ENCODE measurements at regions not wholly inside any gene's neighbourhood (a gene's known extent, or its start where the extent isn't known, plus 50 kb on each side); places are given as distances from the start of the nearest gene placed in this dataset.

- no peaks in the 10 kb centered on the region for H3K36me3 ChIP-seq
- no peak for TF ChIP-seq POLR2A (IDR thresholded peaks at IDR 0.05)
- no peak for TF ChIP-seq POLR2AphosphoS5 (IDR thresholded peaks at IDR 0.05)
- TF ChIP-seq CTCF (IDR thresholded peaks at IDR 0.05) = no peak
- no peak for TF ChIP-seq EP300 (IDR thresholded peaks at IDR 0.05)
- DNase-seq = no peak
- H3K4me3 ChIP-seq = no peak overlapping the region
- no peaks in the 10 kb centered on the region for H3K27me3 ChIP-seq
- intact Hi-C loops (cut with DNase I) = no loop called here
- H3K4me1 ChIP-seq = peaks cover 0 to 28% (median 20%) of the 10 kb centered on the region in 4 donors
- 92 to 93% methylated on average over 2 of the region's 2 CpGs for WGBS, 2 donors
- no peaks in the 10 kb centered on the region for H3K9me3 ChIP-seq
- H3K27ac ChIP-seq = no peak overlapping the region
Observed at GRCh38 chr6:55696501-55696900, 117.5 kb upstream of the HMGCLL1 start.

DNA sequence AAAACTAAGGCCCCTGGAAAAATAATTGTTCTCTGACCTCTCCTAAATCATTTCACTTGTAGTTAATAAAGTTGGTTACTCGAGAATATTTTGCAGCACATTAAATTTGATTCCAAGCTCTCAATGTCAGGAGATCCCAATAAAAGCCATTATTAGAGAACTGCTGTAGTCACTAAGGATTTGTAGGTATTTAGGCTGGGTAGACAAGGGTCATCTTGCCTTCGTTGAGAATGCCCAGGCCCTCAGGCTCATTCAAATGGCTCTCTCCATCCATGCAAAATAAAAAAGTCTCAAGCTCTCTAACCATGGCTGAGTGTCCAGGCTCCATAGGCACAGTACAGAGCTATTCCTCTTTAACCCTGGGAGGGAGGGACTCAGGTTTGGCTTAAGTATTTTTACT, 117.0 kb upstream of the HMGCLL1 start:
- no peak overlapping the region for H3K4me3 ChIP-seq
- no peaks in the 10 kb centered on the region for H3K27me3 ChIP-seq
- H3K36me3 ChIP-seq = no peaks in the 10 kb centered on the region
- no peak overlapping the region for H3K27ac ChIP-seq
- peaks cover 3 to 28% (median 20%) of the 10 kb centered on the region in 4 donors for H3K4me1 ChIP-seq
- TF ChIP-seq POLR2AphosphoS5 (IDR thresholded peaks at IDR 0.05) (peak in 3 of 4 donors; percentile 32 to 73 (median 68)), POLR2A (IDR thresholded peaks at IDR 0.05) (no peak)
- DNase-seq = no peak
- 57 to 58% methylated on average over 2 of the region's 2 CpGs for WGBS, 2 donors
- H3K9me3 ChIP-seq = no peaks in the 10 kb centered on the region
- intact Hi-C loops (cut with DNase I) = no loop called here

- no peak for TF ChIP-seq POLR2AphosphoS5 (IDR thresholded peaks at IDR 0.05)
- no peak for TF ChIP-seq EP300 (IDR thresholded peaks at IDR 0.05)
- TF ChIP-seq POLR2A (IDR thresholded peaks at IDR 0.05) = no peak
- TF ChIP-seq CTCF (IDR thresholded peaks at IDR 0.05) = no peak
- intact Hi-C loops (cut with DNase I) = no loop called here
Observed at GRCh38 chr6:55694759-55695158, 115.8 kb upstream of the HMGCLL1 start.

DNA sequence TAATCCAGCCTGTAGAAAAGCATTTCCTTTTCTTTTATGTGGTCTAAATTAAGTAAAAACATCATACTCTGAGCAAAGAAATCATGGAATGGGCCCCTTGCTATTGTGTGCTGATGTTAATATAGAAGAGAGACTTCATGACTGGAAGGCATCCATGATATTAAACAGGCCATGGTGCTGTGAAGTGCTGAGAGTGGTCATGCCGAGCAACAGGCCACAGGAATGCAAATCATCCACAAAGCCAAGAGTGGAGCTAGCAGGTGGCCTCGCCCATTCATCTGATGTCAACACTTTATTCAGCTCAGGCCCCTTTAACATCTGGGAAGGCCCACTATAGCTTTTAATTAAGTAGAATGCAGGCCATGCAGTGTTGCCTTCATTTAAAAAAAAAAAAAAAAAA, 115.2 kb upstream of the HMGCLL1 start:
- Histone ChIP-seq H3K36me3 (no peaks in the 10 kb centered on the region), H3K27ac (no peak overlapping the region), H3K4me3 (no peak overlapping the region), H3K27me3 (no peaks in the 10 kb centered on the region), H3K9me3 (peaks cover 0 to under 1% (median 0%) of the 10 kb centered on the region in 4 donors), H3K4me1 (peaks cover 3 to 28% (median 20%) of the 10 kb centered on the region in 4 donors)
- TF ChIP-seq CTCF (IDR thresholded peaks at IDR 0.05) (no peak), POLR2AphosphoS5 (IDR thresholded peaks at IDR 0.05) (peak; percentile 42 to 92 (median 84)), EP300 (IDR thresholded peaks at IDR 0.05) (peak in 1 of 4 donors; percentile 37), POLR2A (IDR thresholded peaks at IDR 0.05) (no peak)
- DNase-seq = no peak
- 70 to 72% methylated on average over 2 of the region's 2 CpGs for WGBS, 2 donors
- intact Hi-C loops (cut with DNase I) = no loop called here

More at GRCh38 chr6:55694759-55695158, 115.8 kb upstream of the HMGCLL1 start:
- DNase-seq = no peak
- peaks cover 3 to 28% (median 20%) of the 10 kb centered on the region in 4 donors for H3K4me1 ChIP-seq
- H3K9me3 ChIP-seq = no peaks in the 10 kb centered on the region
- H3K4me3 ChIP-seq = no peak overlapping the region
- no peaks in the 10 kb centered on the region for H3K27me3 ChIP-seq
- no peak overlapping the region for H3K27ac ChIP-seq
- no peaks in the 10 kb centered on the region for H3K36me3 ChIP-seq

DNA sequence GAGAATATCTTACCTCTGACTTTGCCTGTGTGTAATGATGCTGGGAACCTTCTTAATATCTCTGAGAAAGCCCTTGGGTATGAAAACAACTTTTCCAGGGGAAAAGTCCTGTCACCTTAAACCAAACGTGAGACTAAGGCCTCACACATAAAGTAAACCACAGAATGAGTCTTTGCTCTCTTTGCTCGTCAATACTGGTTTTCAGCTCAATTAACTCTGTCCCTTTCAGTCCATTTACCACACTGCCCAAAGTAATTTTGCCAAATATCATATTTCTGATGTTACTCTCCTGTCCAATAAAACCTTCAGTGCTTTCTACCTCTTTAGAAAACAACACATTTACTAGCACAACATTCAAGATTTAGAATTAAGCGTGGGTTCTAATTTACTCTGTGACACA, 100.5 kb upstream of the HMGCLL1 start:
- WGBS, 2 donors = 60 to 75% methylated on average over 3 of the region's 3 CpGs
- no peak overlapping the region for H3K4me3 ChIP-seq
- no peaks in the 10 kb centered on the region for H3K36me3 ChIP-seq
- no peak for DNase-seq
- no peak overlapping the region for H3K27ac ChIP-seq
- intact Hi-C loops (cut with DNase I) = no loop called here
- peaks cover 0 to 4% (median 0%) of the 10 kb centered on the region in 3 donors for H3K27me3 ChIP-seq
- H3K4me1 ChIP-seq = no peaks in the 10 kb centered on the region
- TF ChIP-seq POLR2A (IDR thresholded peaks at IDR 0.05) (no peak), EP300 (IDR thresholded peaks at IDR 0.05) (no peak), POLR2AphosphoS5 (IDR thresholded peaks at IDR 0.05) (no peak), CTCF (IDR thresholded peaks at IDR 0.05) (no peak)
- H3K9me3 ChIP-seq = peaks cover 0 to 6% (median under 1%) of the 10 kb centered on the region in 4 donors
